ENCODE measurements at regions not wholly inside any gene's neighbourhood (a gene's known extent, or its start where the extent isn't known, plus 50 kb on each side); places are given as distances from the start of the nearest gene placed in this dataset.

- Histone ChIP-seq H3K9me3 (ENCODE audit: control insufficient read depth in 1 of 2, insufficient read depth in 1 of 2, low read depth in 1 of 2, low read length in 2 of 2) (peaks cover 5 to 8% of the 10 kb centered on the region in 2 experiments; a peak in 2 of 4 replicates), H3K4me3 (replicated peaks in 1 of 2; ENCODE audit: low read depth in 1 of 2, low read length in 2 of 2) (no peak overlapping the region), H3K27me3 (ENCODE audit: insufficient read depth, low read length) (no peaks in the 10 kb centered on the region), H3K9ac (ENCODE audit: low read length) (no peak overlapping the region), H2AFZ (ENCODE audit: low read depth, low read length, poor library complexity, severe bottlenecking) (no peak overlapping the region), H3K9me2 (ENCODE audit: insufficient read depth) (no peaks in the 10 kb centered on the region), H3K79me2 (ENCODE audit: insufficient read depth, low read length) (no peaks in the 10 kb centered on the region), H3K4me2 (ENCODE audit: low read length) (no peak overlapping the region), H3K27ac (ENCODE audit: low read depth, low read length) (no peak overlapping the region), H3K36me3 (ENCODE audit: control insufficient read depth in 1 of 2, insufficient read depth in 2 of 2, low read length in 2 of 2) (no peaks in the 10 kb centered on the region; a peak in 1 of 4 replicates), H4K20me1 (ENCODE audit: insufficient read depth) (no peaks in the 10 kb centered on the region), H3K4me1 (ENCODE audit: control insufficient read depth in 1 of 2, insufficient read depth in 2 of 2, low read length in 2 of 2) (no peaks in the 10 kb centered on the region)
- ChIA-PET RAD21 (ENCODE audit: low non-redundant PET in 1 of 2, low total read pairs in 2 of 2, uncharacterized antibody in 2 of 2, unreplicated experiment in 2 of 2) (no interaction called here), POLR2A (no interaction called here), CTCF (no interaction called here)
- DNase-seq (ENCODE audit: low read depth, low spot score) (no peak), ATAC-seq (no peak)
- intact Hi-C loops (cut with micrococcal nuclease) = no loop called here
- no TSS peak for BruUV-seq (replicated peaks)
- TF ChIP-seq CTCF (IDR thresholded peaks at IDR 0.05 in 2 of 3, conservative IDR thresholded peaks at IDR 0.05 in 1 of 3; ENCODE audit: borderline replicate concordance in 1 of 3, insufficient read depth in 1 of 3, low read depth in 2 of 3, low read length in 2 of 3) (no peak), YY1 (IDR thresholded peaks at IDR 0.05; ENCODE audit: extremely low read depth, insufficient replicate concordance, low read depth, low read length) (no peak), SIN3A (IDR thresholded peaks at IDR 0.05; ENCODE audit: low read depth) (no peak), CEBPB (IDR thresholded peaks at IDR 0.05; ENCODE audit: low read depth) (no peak), CBX3 (IDR thresholded peaks at IDR 0.05; ENCODE audit: low read depth) (no peak)
Measured at GRCh38 chr18:67417864-67418523, 98.5 kb downstream of the DSEL start.

GRCh38 chr18:67411116-67411515, 105.4 kb downstream of the DSEL start:
- intact Hi-C loops (cut with micrococcal nuclease) = no loop called here
- H3K9ac ChIP-seq (ENCODE audit: low read length) = no peak overlapping the region
- no peak overlapping the region for H3K4me2 ChIP-seq (ENCODE audit: low read length)
- H3K36me3 ChIP-seq (ENCODE audit: control insufficient read depth in 1 of 2, insufficient read depth in 2 of 2, low read length in 2 of 2) = no peaks in the 10 kb centered on the region
- H4K20me1 ChIP-seq (ENCODE audit: insufficient read depth) = no peaks in the 10 kb centered on the region
- H3K4me3 ChIP-seq (replicated peaks in 1 of 2; ENCODE audit: low read depth in 1 of 2, low read length in 2 of 2) = no peak overlapping the region
- ChIA-PET CTCF (no interaction called here), RAD21 (ENCODE audit: low non-redundant PET in 1 of 2, low total read pairs in 2 of 2, uncharacterized antibody in 2 of 2, unreplicated experiment in 2 of 2) (no interaction called here), POLR2A (no interaction called here)
- peaks cover 17 to 25% of the 10 kb centered on the region in 2 experiments; a peak in 3 of 4 replicates for H3K9me3 ChIP-seq (ENCODE audit: control insufficient read depth in 1 of 2, insufficient read depth in 1 of 2, low read depth in 1 of 2, low read length in 2 of 2)
- no TSS peak for BruUV-seq (replicated peaks)
- no peaks in the 10 kb centered on the region for H3K9me2 ChIP-seq (ENCODE audit: insufficient read depth)
- H3K4me1 ChIP-seq (ENCODE audit: control insufficient read depth in 1 of 2, insufficient read depth in 2 of 2, low read length in 2 of 2) = no peaks in the 10 kb centered on the region
- no peaks in the 10 kb centered on the region for H3K79me2 ChIP-seq (ENCODE audit: insufficient read depth, low read length)
- H2AFZ ChIP-seq (ENCODE audit: low read depth, low read length, poor library complexity, severe bottlenecking) = no peak overlapping the region
- ATAC-seq (no peak), DNase-seq (ENCODE audit: low read depth, low spot score) (no peak)
- H3K27ac ChIP-seq (ENCODE audit: low read depth, low read length) = no peak overlapping the region
- no peaks in the 10 kb centered on the region for H3K27me3 ChIP-seq (ENCODE audit: insufficient read depth, low read length)
- no peak for TF ChIP-seq FOSL1 (IDR thresholded peaks at IDR 0.05; ENCODE audit: low read depth)
- no peak for TF ChIP-seq EZH2 (IDR thresholded peaks at IDR 0.05)
- TF ChIP-seq SIN3A (IDR thresholded peaks at IDR 0.05; ENCODE audit: low read depth) = no peak
- TF ChIP-seq JUND (IDR thresholded peaks at IDR 0.05) = no peak
- no peak for TF ChIP-seq RAD21 (IDR thresholded peaks at IDR 0.05; ENCODE audit: low read depth)
- no peak for TF ChIP-seq POLR2A (IDR thresholded peaks at IDR 0.05; ENCODE audit: borderline replicate concordance, extremely low read depth, insufficient read depth, insufficient read length)
- TF ChIP-seq ZBTB33 (IDR thresholded peaks at IDR 0.05; ENCODE audit: extremely low read depth, insufficient replicate concordance, low read length) = no peak
- TF ChIP-seq ZFX (IDR thresholded peaks at IDR 0.05) = no peak
- no peak for TF ChIP-seq ELF1 (IDR thresholded peaks at IDR 0.05; ENCODE audit: borderline replicate concordance, low read depth)
- no peak for TF ChIP-seq TCF7L2 (IDR thresholded peaks at IDR 0.05; ENCODE audit: borderline replicate concordance, extremely low read depth, insufficient read depth, insufficient read length)
- TF ChIP-seq CBX3 (IDR thresholded peaks at IDR 0.05; ENCODE audit: low read depth) = no peak
- no peak for TF ChIP-seq EGR1 (IDR thresholded peaks at IDR 0.05; ENCODE audit: low read depth)
- TF ChIP-seq POLR2AphosphoS5 (IDR thresholded peaks at IDR 0.05; ENCODE audit: low read depth, low read length) = no peak
- TF ChIP-seq YY1 (IDR thresholded peaks at IDR 0.05; ENCODE audit: extremely low read depth, insufficient replicate concordance, low read depth, low read length) = no peak
- no peak for TF ChIP-seq ZNF274 (IDR thresholded peaks at IDR 0.05; ENCODE audit: low read depth, low read length)
- TF ChIP-seq SRF (IDR thresholded peaks at IDR 0.05; ENCODE audit: low read depth) = no peak

Measured in HCT116 (cell line).